Inferior parietal cortex (tissue), 1 donor: ENCODE measurements at regions not wholly inside any gene's neighbourhood (a gene's known extent, or its start where the extent isn't known, plus 50 kb on each side); places are given as distances from the start of the nearest gene placed in this dataset.
A peak's percentile ranks its signal among the peaks of the same experiment; 100 is the strongest.

Experiments used
- DNase-seq: peaks from one replicate; pipeline ENCODE4 v3.0.0-alpha.2; 2016; ENCODE audit errors: extremely low spot score

DNA sequence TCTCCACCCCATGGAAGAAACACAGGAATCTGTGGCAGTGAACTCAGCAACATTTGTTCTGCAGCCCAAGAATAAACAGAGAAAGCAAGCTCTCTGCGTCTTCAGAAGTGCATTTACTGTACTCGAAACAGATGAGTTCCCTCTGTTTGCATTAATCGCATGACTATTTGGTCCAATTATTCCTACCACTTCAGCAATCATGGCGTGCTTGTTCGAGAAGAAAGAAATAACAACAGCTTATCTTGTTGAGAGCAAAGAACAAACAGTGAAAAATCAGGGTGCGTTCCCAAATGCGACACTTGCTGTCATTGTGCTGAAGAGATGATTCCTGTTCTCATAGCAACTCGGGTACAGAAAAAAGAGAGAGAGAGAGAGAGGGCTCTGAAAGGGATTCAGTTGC lies 445.3 kb upstream of the MAF start:
- peak; percentile 23 for DNase-seq

DNA sequence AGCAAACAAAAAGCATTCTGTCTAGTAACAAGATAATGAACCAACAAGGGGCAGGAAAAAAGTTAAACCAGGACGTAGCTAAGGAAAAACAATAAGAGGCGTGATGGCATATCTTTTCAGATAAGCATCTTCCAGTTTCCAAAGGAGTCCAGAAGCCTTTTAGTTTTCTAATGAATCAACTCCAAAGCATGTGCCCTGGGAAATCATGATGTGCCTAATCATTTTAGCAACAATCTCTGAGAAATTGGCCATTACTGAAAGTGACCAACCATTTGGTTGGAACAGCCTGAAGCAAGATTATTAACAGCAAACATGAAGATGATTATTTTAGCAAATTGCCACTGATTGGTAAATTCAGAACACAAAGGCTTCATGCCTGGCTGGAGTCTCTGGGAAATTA lies 440.9 kb upstream of the MAF start:
- DNase-seq, result no peak

DNA sequence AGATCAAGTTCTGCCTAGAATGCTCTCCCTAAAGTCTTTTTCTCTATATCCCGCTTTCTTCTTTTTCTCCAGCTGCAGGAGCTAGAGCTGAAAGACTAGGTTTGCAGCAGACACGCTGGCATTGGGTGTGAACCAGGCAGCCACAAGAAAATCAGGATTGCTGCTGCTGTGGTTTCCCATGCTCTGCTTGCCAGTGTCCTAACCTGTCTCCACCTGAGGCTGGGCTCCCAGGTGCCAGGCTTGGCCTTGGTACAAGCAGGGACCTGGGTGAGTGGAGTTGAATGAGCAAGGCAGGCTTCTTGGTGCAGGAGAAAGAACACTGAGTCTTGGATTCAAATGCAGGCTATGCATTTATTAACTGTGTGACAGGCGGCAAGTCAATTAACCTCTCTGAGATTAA lies 440.3 kb upstream of the MAF start:
- DNase-seq, result no peak

DNA sequence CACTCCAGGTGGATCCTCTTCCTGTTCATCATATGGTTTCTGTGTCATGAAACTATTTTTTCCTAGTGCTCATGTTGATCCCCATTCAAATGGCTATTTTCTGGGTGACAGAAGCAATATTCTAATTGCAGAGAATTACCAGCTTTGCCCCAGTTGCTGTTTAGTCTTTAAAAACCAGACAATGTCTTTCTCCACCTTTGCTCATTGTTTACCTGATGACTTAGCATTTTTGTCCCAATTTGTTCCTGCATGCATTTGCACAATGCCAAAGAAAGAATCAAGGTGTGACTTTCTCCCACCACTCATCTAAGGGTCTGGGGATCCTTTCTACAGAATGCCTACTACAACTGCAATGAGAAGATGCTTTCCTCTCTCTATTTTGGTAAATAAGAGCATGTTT lies 439.9 kb upstream of the MAF start:
- DNase-seq, result no peak

DNA sequence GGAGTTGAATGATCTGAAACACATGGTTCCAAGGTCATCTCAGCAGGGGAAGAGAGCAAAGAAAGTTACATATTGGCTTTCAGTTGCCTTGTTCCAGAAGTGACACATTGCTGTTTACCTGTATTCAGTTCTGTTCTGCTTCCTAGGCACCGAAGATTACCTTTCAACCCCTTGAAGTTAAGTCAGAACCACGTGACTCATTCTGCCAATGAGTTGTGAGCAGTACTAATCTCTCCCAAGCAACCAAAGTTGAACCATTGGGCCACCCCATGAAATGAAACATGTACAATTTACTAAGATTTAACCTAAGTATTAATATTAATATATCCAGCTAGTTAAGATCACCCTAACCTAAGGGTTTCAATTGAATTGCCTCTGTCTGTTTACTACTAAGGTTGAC lies 439.2 kb upstream of the MAF start:
- DNase-seq, result no peak

DNA sequence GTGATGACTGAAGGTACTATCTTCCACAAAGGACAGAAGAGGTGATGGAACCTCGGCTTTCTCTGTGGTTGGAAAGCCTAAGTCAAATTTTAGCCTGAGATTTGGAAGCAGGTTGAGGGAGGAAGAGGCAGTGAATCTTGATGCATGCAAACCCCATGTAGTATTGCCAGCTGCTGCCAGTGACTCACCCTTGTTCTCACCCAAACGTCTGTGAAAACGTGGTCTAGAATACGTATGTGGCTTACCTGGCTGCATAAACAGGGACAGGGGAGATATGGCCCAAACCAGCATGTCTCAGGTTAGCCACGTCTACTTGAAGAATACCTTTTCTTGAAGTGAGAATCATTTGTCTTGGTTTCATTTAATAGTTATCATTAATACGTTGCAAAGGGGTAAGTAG lies 438.0 kb upstream of the MAF start:
- DNase-seq, result no peak

DNA sequence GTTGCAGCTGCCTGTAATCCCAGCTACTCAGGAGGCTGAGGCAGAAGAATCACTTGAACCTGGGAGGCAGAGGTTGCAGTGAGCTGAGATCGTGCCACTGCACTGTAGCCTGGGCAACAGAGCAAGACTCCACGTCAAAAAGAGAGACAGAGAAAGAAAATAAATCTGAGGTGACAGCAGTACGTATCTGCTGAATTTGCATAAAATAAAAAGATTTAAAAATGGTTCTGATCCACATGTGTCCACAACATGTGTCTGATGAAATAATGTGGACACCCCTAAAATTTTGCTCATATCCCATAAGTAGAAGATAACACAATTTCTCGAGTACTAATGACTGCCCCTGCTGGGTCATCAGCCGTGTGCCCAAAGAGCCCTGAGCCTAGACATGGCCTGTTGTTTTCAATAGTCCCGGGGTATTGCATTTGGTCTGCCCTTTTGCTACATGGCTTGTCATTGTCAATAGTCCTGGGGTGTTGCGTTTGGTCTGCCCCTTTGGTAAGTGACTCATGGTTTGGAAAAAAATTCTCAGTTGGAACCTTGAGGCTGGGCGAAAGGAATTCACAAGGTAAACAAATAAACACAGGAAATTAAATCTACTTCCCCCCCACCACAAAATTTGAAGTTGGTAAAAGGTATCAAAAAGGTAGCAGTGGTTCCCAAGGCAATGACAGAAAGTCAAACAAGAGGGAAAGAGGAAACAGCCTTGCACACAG lies 434.6 kb upstream of the MAF start:
- no peak for DNase-seq

DNA sequence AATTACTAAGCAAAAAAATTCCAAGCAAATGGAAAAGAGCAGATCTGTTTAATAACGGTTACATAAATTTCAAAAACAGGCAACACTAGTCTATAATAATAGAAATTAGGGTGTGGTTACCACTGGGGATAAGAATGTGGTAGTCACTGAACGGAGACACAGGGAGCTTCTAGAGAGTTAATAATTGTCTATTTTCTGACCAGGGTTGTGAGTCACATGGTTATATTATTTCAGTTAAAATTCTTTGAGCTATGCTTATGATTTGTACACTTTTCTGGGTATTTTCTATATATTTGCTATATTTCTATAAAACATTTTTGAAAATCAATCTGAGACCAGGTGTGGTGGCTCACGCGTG lies 433.9 kb upstream of the MAF start:
- no peak for DNase-seq

DNA sequence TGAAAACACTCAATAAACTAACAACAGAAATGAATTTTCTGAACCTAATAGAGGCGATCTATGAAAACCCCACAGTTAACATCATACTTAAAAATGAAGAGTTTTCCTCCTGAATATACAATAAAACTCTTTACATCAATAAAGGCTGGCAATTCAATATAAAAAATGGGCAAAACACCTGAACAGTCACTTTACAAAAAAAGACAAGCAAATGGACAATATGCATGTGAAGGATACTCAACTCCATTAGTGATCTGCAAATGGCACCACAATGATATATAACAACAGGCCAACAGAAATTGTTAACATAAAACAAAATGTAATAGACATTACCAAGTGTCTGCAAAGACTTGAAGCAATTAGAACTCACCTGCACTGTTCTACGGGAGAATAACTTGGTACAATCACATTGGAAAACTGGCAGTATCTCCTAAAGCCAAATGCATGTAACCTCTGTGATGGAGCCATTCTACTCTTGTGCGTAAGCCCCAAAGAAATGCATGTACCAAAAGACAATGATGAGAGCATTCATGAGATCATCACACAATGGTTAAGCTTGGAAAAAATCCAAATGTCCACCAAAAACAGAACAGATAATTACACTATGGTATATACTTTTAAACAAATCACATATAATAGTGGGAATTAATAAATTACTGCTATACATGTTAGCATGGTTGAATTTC lies 433.4 kb upstream of the MAF start:
- DNase-seq, result no peak

DNA sequence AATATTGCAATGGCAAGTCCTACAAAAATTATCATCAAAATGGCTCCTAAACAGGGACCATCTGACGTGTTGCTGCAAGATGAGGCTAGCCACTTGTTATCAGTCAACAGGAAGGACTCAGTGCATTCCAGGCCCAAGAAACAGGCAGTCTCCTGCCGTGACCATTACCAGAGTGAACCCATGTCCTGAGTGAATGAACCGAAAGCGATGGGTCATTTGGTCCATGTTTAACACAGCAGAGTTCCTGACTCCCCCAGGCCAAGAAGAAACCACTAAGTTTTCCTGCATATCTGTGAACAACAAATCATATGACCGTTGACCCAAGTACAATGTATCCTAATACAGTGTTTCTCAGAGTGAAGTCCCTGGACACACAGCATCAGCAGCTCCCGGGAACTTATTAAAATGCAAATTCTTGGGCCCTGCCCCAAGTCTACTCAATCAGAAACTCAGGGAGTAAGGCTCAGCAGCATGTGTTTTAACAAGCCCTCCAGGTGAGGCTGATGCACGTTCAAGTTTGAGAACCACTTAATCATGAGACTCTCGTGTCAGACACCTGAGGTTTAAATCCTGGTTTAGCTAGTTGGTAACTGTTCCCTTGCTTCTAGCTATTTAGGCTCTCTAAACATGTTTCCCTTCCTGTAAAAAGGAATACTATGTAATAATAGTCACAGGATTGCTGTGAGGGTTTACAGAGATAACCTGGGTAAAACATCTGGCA lies 429.4 kb upstream of the MAF start:
- DNase-seq, result no peak

DNA sequence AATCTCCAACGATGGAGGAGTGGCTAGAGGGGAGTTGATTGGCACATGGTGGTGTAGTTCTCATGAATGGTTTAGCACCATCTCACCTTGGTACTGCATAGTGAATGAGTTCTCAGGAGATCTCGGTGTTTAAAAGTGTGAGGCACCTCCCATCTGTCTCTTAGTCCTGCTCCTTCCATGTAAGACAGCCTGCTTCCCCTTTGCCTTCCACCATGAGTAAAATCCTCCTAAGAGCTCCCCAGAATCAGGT lies 428.8 kb upstream of the MAF start:
- no peak for DNase-seq

DNA sequence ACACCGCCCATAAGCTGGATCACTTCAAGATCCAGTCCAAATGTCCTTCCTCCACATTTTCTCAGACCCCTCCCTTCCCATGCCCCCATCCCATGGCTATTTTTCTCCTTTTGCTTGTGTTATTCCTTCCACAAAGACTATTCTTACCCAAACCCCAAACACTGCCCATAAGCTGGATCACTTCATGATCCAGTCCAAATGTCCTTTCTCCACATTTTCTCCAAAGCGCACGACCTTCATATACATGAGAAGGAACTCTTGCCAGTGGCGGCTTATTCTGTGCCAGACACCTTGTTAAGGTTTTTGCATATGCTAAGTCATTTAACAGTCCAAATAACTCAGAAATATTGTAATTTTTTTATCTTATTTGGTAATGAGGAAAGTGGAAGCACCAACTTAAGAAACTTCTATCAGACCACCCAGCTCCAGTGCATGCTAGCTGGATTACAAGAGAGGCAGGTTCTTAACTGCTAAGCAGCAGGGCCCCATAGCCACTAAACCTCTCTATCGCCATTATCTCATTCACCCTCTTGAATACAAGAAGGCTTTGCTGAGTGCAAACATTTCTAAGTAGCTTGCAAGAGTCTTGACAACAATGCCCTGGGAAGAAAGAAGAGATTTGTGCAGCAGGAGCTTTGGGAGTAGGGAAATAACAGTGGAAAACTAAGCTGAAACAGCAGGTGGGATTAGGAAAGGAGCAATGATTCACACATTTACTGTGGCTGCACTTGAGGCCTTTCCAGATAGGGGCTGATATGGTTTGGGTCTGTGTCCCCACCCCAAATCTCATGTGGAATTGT lies 428.2 kb upstream of the MAF start:
- DNase-seq, result no peak

DNA sequence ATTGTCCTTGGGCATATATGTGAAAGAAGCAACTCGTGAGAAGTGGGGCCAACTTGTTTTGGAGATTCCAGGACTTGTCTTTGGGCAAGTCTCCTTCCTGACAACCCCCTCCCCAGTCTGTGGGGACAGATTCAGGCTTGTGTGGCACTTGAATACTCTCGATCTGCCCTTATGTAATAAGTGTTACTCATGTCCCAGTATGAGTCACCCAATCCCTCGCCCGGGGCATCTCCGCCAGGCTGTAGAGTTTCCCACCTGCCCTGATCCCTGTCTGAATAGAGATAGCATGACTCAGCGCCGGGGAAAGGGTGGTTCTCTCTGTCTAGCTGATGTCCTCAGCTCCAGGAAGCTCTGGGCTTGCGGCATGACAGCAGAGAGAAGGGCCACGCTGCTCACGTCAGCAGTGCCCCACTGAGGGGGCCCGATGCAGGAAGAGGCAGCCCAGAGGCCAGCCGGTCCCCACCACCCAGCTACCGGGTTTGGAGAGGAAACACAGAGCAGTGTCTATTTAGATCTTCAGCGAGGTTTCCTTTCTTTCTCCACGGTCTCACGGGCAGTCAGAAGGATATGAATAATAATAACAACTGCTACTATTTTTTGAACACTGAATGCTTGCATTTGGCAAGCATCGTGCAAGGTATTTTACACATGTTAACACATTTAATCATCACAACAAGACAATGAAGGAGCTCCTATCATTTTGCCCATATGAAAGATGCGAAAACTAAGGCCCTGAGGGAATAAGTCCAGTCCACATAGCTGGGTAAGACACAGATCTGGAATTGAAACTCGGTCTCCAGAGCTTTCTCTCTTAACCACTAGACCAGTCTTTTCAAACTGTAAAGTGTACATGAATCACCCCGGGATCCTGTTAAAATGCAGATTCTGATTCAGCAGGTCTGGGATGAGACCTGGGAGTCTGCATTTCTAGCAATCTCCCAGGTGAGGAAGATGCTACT lies 426.7 kb upstream of the MAF start:
- DNase-seq, result no peak

DNA sequence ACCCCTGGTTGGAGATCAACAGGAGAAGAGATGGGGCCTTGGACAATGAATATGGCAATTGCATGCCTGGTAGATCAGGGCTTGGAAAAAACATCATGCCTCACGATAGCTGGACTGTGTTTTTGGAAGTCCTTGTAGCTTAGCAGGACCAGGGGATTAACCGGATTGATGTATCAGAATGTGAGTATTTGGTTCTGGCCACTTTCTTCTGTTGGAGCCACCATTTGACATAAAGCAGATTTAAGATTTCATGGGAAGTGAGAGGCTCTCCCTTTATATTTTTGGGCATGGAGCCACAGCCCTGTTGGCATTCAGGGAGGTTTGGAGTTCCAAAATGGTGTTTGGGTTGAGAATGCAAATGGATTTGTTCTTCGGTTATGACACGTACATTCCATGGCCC lies 424.7 kb upstream of the MAF start:
- no peak for DNase-seq

DNA sequence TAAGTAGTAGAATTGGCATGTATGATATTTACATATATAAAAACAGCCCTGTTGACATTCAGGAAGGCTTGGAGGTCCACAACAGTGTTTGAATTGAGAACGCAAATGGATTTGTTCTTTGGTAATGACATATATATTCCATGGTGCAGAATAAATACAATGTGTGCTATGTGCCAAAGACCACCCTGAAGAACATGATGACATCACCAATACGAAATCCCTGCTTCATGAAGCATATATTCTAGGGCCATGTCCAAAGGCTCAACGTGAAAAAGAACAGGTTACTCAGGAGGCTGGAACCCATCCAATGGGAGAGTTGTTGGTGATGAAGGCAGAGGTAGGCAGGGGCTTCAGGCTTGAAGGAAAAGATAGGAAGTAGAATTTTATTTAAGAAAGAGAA lies 423.9 kb upstream of the MAF start:
- DNase-seq, result no peak

DNA sequence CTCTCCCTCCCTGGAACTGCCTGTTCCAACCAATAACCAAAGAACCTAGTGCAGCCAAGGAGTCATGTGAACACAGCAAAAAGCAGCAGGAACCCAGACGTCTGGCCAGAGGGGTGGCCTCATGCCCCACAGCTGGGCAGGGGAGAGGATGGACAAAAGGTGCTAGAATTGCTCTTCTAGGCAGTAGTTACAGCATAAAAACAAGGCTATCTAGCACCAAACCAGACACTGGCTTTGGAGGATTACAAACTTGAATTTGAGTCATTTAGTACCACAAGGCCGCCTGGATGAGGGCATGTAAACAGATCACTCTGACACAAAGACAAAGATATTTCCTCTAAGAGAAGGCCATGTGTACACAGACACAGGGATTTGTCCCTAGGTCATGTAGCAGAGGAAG lies 423.3 kb upstream of the MAF start:
- DNase-seq, result no peak

DNA sequence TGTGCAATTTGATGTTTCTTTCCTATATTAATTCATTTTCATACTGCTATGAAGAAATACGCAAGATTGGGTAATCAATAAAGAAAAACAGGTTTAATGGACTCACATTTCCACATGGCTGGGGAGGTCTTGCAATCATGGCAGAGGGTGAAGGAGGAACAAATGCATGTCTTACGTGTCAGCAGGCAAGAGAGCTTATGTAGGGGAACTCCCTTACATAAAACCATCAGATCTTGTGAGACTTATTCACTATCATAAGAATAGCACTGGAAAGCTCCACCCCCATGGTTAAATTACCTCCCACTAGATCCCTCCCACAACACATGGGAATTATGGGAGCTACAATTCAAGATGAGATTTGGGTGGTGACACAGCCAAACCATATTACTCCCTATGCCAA lies 418.9 kb upstream of the MAF start:
- no peak for DNase-seq

DNA sequence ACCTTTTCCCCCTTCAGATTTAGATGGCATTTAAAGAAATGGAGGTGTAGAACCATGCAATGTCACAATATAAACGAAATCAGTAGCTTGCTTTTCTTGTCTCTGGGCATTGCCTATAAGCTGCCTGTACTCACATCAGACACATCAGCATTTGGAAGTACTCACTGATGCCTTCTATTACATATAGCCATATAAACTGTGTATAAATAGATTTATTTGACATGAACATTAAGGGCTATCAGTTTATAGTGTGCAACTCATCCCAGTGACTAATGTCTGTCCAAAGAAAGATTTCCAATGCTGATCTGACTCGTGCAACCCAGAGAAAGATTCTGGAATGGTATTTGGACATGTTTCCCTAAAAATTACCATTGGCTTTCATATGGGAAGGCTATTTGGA lies 417.9 kb upstream of the MAF start:
- no peak for DNase-seq

DNA sequence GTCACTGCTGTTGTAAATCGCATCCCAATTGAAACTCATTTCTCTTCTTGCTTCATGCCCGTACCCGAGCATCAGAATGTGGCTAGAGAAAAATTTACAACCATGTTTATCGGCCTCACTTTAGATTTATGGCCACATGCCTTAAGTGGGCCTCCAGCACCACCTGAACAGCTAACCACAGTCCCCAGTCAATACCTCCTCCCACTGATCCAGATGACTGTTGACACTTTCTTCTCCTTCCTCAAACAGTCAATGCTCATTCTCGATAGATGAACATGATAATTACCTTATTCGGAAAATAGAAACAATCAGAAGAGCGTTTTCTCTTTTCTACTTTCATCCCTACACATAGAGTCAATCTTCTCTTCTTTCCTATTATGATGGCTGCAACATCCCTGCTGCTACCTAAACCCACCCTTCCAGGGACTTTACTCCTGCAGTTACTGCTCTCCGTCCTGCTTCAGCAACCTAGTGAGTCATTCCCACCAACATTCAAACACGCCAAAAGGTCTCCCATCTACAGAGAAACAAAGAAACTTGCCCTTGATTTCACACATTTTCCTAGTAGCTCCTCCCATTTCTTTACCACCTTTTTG lies 416.3 kb upstream of the MAF start:
- no peak for DNase-seq

DNA sequence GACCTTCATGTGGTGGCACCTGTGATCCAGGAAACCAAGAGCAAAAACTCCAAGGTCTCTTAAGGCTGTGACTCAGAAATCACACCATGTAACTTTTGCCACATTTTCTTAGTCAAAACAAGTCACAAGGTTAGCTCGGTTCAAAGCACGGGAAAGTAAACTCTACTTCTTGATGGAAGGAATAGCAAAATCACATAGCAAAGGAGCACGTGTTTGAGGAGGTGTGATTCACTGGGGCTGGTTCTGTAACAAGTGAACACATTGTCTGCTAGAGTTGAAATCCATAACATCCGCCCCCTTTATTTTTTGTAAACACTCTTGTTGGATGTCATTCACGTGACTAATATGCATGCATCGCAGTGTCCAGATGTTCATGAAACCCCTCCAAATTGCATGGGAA lies 415.0 kb upstream of the MAF start:
- no peak for DNase-seq

DNA sequence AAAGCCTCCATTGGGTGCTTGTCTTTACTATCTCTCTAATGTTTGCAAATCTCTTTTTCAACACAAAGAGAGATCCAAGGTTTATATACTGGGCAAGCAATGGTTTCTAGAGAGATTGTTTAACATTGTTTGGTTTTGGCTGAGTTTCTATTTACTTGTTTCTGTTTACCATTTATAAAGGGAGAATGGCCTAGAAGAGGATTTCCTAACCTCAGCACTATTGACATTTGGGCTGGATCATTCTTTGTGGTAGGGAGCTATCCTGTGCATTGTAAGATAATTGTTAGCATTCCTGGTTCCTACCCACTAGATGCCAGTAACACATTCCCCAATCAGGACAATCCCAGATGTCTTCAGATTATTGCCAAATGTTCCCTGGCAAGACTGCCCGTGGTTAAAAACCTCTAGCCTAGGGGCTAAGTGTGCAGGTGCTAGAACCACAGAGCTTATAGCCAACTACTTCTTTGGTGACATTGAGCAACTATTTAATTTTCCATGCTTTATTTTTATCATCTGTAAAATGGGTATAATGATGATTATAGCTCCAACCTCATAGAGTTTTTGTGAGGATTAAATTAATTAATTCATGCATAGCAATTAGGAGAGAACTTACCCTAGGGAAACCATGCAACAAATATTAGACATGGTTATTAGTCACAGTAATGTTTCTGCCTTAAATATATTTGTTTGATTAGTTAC lies 413.9 kb upstream of the MAF start:
- no peak for DNase-seq
